ENCODE measurements at regions not wholly inside any gene's neighbourhood (a gene's known extent, or its start where the extent isn't known, plus 50 kb on each side); places are given as distances from the start of the nearest gene placed in this dataset.
"Not testable (repeated sequence)": the region's sequence is repeated elsewhere in the genome, so short reads cannot be mapped to it uniquely, and the experiment has no call there.

GRCh38 chr5:169390265-169390664 lies 89.3 kb upstream of the SLIT3 start:
- no peak overlapping the region for H3K4me3 ChIP-seq (ENCODE audit: low read depth, low read length)
- no peak for TF ChIP-seq CTCF (IDR thresholded peaks at IDR 0.05; ENCODE audit: insufficient read depth, low read length, missing control alignments)
- POLR2A ChIA-PET: no interaction called here
- CTCF ChIA-PET: interaction anchor here (1.0 to 1.2 kb wide), 3 partner anchors 16 to 403 kb away, joined by 3 to 7 read pairs (median 3); no protein-coding TSS in a partner anchor
- DNase-seq (ENCODE audit: low read depth, low spot score): no peak

- TF ChIP-seq CTCF (IDR thresholded peaks at IDR 0.05; ENCODE audit: insufficient read depth, low read length, missing control alignments): no peak
- ChIA-PET CTCF (no interaction called here), POLR2A (no interaction called here)
- DNase-seq (ENCODE audit: low read depth, low spot score): no peak
- no peak overlapping the region for H3K4me3 ChIP-seq (ENCODE audit: low read depth, low read length)
Observed at GRCh38 chr5:169389318-169389717, 88.4 kb upstream of the SLIT3 start.

GRCh38 chr5:169385636-169386035 lies 84.7 kb upstream of the SLIT3 start:
- ChIA-PET POLR2A (no interaction called here), CTCF (no interaction called here)
- no peak overlapping the region for H3K4me3 ChIP-seq (ENCODE audit: low read depth, low read length)
- no peak for DNase-seq (ENCODE audit: low read depth, low spot score)
- TF ChIP-seq CTCF (IDR thresholded peaks at IDR 0.05; ENCODE audit: insufficient read depth, low read length, missing control alignments): no peak

GRCh38 chr5:169384661-169385060 lies 83.7 kb upstream of the SLIT3 start:
- no peak overlapping the region for H3K4me3 ChIP-seq (ENCODE audit: low read depth, low read length)
- no peak for TF ChIP-seq CTCF (IDR thresholded peaks at IDR 0.05; ENCODE audit: insufficient read depth, low read length, missing control alignments)
- no peak for DNase-seq (ENCODE audit: low read depth, low spot score)
- ChIA-PET CTCF (interaction anchor here (0.9 kb wide), 1 partner anchor 397 kb away, joined by 4 read pairs; no protein-coding TSS in a partner anchor), POLR2A (no interaction called here)

- ChIA-PET CTCF (interaction anchor here (0.8 to 1.3 kb wide), 3 partner anchors 15 to 72 kb away, joined by 3 to 7 read pairs (median 3); no protein-coding TSS in a partner anchor), POLR2A (no interaction called here)
- no peak for DNase-seq (ENCODE audit: low read depth, low spot score)
- no peak overlapping the region for H3K4me3 ChIP-seq (ENCODE audit: low read depth, low read length)
- no peak for TF ChIP-seq CTCF (IDR thresholded peaks at IDR 0.05; ENCODE audit: insufficient read depth, low read length, missing control alignments)
Observed at GRCh38 chr5:169374761-169375160, 73.8 kb upstream of the SLIT3 start.

- H3K4me3 ChIP-seq (ENCODE audit: low read depth, low read length): no peak overlapping the region
- TF ChIP-seq CTCF (IDR thresholded peaks at IDR 0.05; ENCODE audit: insufficient read depth, low read length, missing control alignments): no peak
- no peak for DNase-seq (ENCODE audit: low read depth, low spot score)
- ChIA-PET CTCF (interaction anchor here (0.8 to 1.3 kb wide), 3 partner anchors 16 to 72 kb away, joined by 3 to 7 read pairs (median 3); no protein-coding TSS in a partner anchor), POLR2A (no interaction called here)
Observed at GRCh38 chr5:169374111-169374510, 73.2 kb upstream of the SLIT3 start.

- H3K4me3 ChIP-seq (ENCODE audit: low read depth, low read length); DNase-seq (ENCODE audit: low read depth, low spot score); POLR2A ChIA-PET; CTCF ChIA-PET: not testable (repeated sequence)
Observed at GRCh38 chr5:169371801-169372200, 70.9 kb upstream of the SLIT3 start.

Data from AG04449 (cell line).